Thoracic aorta (tissue), 2 donors: ENCODE measurements at regions not wholly inside any gene's neighbourhood (a gene's known extent, or its start where the extent isn't known, plus 50 kb on each side); places are given as distances from the start of the nearest gene placed in this dataset.

Source experiments
- ATAC-seq: fragments of 150-250 bp; one replicate; pipeline ENCODE4 v1.8.0; 2017; ENCODE audit warnings: low read depth; ENCODE audit not compliant: insufficient number of reproducible peaks, low FRiP score
- DNase-seq: peaks from one replicate; pipeline ENCODE4 v3.0.0-alpha.2; 2020; ENCODE audit warnings: low spot score
- H3K27ac ChIP-seq, 2 donors: fragments of 200-600 bp; sonication (generic); 1 replicate in 1 of 2; 2 replicates in 1 of 2; pipeline ENCODE4 v1.5.1; 2016; ENCODE audit warnings: mild to moderate bottlenecking in 2 of 2, moderate library complexity in 2 of 2
- H3K27me3 ChIP-seq: fragments of 200-600 bp; sonication (generic); replicated peaks from 2 replicates; pipeline ENCODE4 v1.6.0; 2016; ENCODE audit warnings: mild to moderate bottlenecking; ENCODE audit not compliant: insufficient read depth
- H3K36me3 ChIP-seq: fragments of 200-600 bp; sonication (generic); one replicate; pipeline ENCODE4 v1.5.1; 2016
- H3K4me1 ChIP-seq, 2 donors: fragments of 200-600 bp; sonication (generic); 1 replicate in 1 of 2; 2 replicates in 1 of 2; pipeline versions ENCODE4 v1.5.1 to v1.6.0; 2016; ENCODE audit warnings: low read depth in 2 of 2, mild to moderate bottlenecking in 1 of 2; ENCODE audit not compliant: control insufficient read depth in 1 of 2
- H3K4me3 ChIP-seq: fragments of 200-600 bp; sonication (generic); 2 replicates; pipeline ENCODE4 v1.5.1; 2016; ENCODE audit warnings: mild to moderate bottlenecking
- H3K9me3 ChIP-seq: fragments of 200-600 bp; sonication (generic); 2 replicates; pipeline ENCODE4 v1.5.1; 2016
- TF ChIP-seq, protein P1 (sequence below): fragments of 200-600 bp; sonication (generic); IDR thresholded peaks from one replicate; pipeline ENCODE4 v1.5.1; 2019; ENCODE audit warnings: antibody characterized with exemption

DNA sequence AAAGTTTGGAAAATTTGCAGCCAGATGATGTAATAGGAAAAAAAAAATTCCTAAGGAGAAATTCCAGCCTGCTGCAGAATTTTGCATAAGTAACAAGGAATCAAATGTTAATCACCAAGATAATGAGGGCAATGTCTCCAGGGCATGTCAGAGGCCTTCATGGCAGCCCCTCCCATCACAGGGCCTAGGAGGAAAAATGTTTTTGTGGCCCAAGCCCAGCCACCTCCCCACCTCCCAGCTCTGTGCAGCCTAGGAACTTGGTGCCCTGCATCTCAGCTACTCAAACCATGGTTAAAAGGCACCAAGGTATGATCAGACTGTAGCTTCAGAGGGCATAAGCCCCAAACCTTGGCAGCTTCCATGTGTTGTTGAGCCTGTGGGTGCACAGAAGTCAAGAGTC, 704.7 kb upstream of the ROBO1 start:
- ATAC-seq: no peak
- H3K27ac ChIP-seq: no peak overlapping the region
- no peaks in the 10 kb centered on the region for H3K4me1 ChIP-seq
- H3K4me3 ChIP-seq: no peak overlapping the region
- no peaks in the 10 kb centered on the region for H3K36me3 ChIP-seq
- H3K9me3 ChIP-seq: no peaks in the 10 kb centered on the region
- DNase-seq: no peak
- TF ChIP-seq, protein P1, sequence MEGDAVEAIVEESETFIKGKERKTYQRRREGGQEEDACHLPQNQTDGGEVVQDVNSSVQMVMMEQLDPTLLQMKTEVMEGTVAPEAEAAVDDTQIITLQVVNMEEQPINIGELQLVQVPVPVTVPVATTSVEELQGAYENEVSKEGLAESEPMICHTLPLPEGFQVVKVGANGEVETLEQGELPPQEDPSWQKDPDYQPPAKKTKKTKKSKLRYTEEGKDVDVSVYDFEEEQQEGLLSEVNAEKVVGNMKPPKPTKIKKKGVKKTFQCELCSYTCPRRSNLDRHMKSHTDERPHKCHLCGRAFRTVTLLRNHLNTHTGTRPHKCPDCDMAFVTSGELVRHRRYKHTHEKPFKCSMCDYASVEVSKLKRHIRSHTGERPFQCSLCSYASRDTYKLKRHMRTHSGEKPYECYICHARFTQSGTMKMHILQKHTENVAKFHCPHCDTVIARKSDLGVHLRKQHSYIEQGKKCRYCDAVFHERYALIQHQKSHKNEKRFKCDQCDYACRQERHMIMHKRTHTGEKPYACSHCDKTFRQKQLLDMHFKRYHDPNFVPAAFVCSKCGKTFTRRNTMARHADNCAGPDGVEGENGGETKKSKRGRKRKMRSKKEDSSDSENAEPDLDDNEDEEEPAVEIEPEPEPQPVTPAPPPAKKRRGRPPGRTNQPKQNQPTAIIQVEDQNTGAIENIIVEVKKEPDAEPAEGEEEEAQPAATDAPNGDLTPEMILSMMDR: no peak
- H3K27me3 ChIP-seq: no peaks in the 10 kb centered on the region

DNA sequence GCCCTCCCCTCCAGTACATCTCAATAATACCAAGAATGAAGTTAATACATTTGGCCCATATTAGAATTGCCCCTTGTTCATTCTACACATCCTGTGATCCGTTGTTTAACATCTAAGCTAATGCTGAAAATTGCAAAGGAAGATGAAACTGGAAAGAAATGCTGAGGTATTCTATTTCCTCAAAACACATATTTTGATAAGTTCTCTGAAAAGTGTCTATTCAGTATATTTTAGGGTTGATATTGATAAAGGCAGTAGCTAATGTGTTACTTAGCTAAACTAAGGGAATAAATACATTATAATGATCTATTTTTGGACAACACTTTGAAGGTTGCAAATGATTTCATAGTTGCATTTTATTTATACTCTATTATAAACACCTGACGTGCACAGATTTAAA, 702.6 kb upstream of the ROBO1 start:
- no peaks in the 10 kb centered on the region for H3K27me3 ChIP-seq
- no peaks in the 10 kb centered on the region for H3K4me1 ChIP-seq
- TF ChIP-seq, protein P1: no peak
- ATAC-seq: no peak
- H3K4me3 ChIP-seq: no peak overlapping the region
- H3K9me3 ChIP-seq: no peaks in the 10 kb centered on the region
- no peak for DNase-seq
- no peaks in the 10 kb centered on the region for H3K36me3 ChIP-seq
- no peak overlapping the region for H3K27ac ChIP-seq

DNA sequence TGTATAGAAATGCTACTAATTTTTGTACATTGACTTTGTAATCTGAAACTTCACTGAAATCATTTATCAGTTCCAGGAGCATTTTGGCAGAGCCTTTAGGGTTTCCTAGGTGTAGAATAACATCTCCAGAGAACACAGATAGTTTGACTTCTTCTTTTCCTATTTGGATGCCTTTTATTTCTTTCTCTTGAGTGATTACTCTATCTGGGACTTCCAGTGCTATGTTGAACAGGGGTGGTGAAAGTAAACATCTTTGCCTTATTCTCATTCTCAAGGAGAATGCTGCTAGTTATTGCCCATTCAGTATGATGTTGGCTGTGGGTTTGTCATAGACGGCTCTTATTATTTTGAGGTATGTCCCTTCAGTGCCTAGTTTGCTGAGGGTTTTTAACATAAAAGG, 697.9 kb upstream of the ROBO1 start:
- Histone ChIP-seq H3K4me3 (no peak overlapping the region), H3K27me3 (no peaks in the 10 kb centered on the region), H3K27ac (no peak overlapping the region), H3K4me1 (no peaks in the 10 kb centered on the region), H3K36me3 (no peaks in the 10 kb centered on the region), H3K9me3 (no peaks in the 10 kb centered on the region)
- ATAC-seq (no peak), DNase-seq (no peak)
- TF ChIP-seq, protein P1: no peak

DNA sequence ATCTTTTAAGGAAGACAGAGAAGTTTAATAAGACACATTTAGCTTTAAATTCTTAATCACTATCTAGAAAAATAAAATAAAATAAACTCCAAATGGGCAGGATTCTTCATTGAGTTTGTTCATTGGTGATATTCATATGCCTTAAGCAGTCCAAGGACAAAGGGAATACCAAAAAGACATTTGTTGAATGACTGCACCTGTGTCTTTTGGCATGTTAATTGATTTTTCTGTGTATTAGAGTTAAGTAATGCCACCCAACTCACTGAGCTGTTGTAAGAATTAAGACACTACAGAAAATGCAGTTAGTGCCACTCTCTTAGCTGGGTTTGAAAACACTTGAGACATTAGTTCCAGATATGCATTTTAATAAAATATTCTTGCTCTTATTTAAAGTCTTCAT, 683.6 kb upstream of the ROBO1 start:
- no peaks in the 10 kb centered on the region for H3K4me1 ChIP-seq
- H3K4me3 ChIP-seq: no peak overlapping the region
- TF ChIP-seq, protein P1: no peak
- ATAC-seq: no peak
- H3K36me3 ChIP-seq: no peaks in the 10 kb centered on the region
- no peak for DNase-seq
- no peaks in the 10 kb centered on the region for H3K27me3 ChIP-seq
- no peak overlapping the region for H3K27ac ChIP-seq
- H3K9me3 ChIP-seq: no peaks in the 10 kb centered on the region

DNA sequence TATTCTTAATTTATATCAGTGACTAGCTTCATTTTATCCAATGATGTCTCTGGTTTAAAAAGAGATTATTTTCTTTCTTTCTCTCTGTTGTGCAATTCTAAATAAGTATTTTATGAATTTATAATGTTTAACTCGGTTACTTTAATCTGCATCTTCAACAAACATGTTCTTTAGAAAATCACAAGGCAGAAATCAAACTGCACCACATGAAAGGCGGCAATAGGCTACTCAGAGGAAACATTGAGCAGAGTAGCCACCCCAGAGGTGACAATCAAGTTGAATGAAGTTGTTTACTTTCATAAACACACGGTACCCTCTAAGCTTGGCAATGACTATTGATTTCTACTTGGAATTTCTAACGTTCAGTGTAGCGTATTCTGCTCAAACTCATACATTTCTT, 677.8 kb upstream of the ROBO1 start:
- no peak for ATAC-seq
- no peaks in the 10 kb centered on the region for H3K9me3 ChIP-seq
- TF ChIP-seq, protein P1: no peak

More for the DNA sequence above, 677.8 kb upstream of the ROBO1 start:
- Histone ChIP-seq H3K27ac (no peak overlapping the region), H3K27me3 (no peaks in the 10 kb centered on the region), H3K36me3 (no peaks in the 10 kb centered on the region), H3K4me1 (no peaks in the 10 kb centered on the region), H3K4me3 (no peak overlapping the region)
- DNase-seq: no peak
